Common myeloid progenitor, CD34-positive (primary cell): ENCODE measurements at regions not wholly inside any gene's neighbourhood (a gene's known extent, or its start where the extent isn't known, plus 50 kb on each side); places are given as distances from the start of the nearest gene placed in this dataset.
A peak's percentile ranks its signal among the peaks of the same experiment; 100 is the strongest.

Experiments
- CTCF ChIA-PET: fragments of 350-600 bp; sonication (Branson Sonifier 250); formaldehyde crosslinking; loops from one replicate; lab custom pipeline; 2021; ENCODE audit warnings: antibody characterized with exemption; lab: Charles Lee
- POLR2A ChIA-PET: fragments of 350-600 bp; sonication (Branson Sonifier 250); formaldehyde crosslinking; loops from one replicate; lab custom pipeline; 2021; ENCODE audit warnings: antibody characterized with exemption; lab: Charles Lee
- DNase-seq, 3 donors: peaks; one replicate each; pipeline versions ENCODE4 v3.0.0 to v3.0.0-alpha.2; 2013
- H3K27ac ChIP-seq, 2 experiments: 1 replicate in 1 of 2; 2 replicates in 1 of 2; pipeline ENCODE4 v1.7.0; 2013; ENCODE audit warnings: inconsistent platforms in 2 of 2, low read length in 2 of 2, mild to moderate bottlenecking in 2 of 2, low read depth in 1 of 2, moderate library complexity in 1 of 2; ENCODE audit not compliant: severe bottlenecking in 2 of 2, insufficient read depth in 1 of 2, poor library complexity in 1 of 2
- H3K27me3 ChIP-seq, 5 experiments: replicated peaks in 2 of 5; 1 replicate in 3 of 5; 2 replicates in 2 of 5; pipeline versions ENCODE4 v1.6.1 to v1.7.0; 2013; ENCODE audit warnings: low read length in 4 of 5, mild to moderate bottlenecking in 2 of 5, moderate library complexity in 2 of 5, inconsistent platforms in 1 of 5; ENCODE audit not compliant: insufficient read depth in 5 of 5, control insufficient read depth in 4 of 5
- H3K36me3 ChIP-seq, 4 experiments: 1 replicate in 2 of 4; 2 replicates in 2 of 4; pipeline versions ENCODE4 v1.6.1 to v1.7.0; 2013; ENCODE audit warnings: low read length in 3 of 4, control low read depth in 1 of 4, mild to moderate bottlenecking in 1 of 4; ENCODE audit not compliant: control insufficient read depth in 4 of 4, insufficient read depth in 4 of 4
- H3K4me1 ChIP-seq, 4 experiments: 1 replicate in 3 of 4; 2 replicates in 1 of 4; pipeline versions ENCODE4 v1.6.1 to v1.7.1; 2013; ENCODE audit warnings: low read length in 3 of 4, mild to moderate bottlenecking in 3 of 4, control low read depth in 1 of 4, inconsistent platforms in 1 of 4, moderate library complexity in 1 of 4; ENCODE audit not compliant: control insufficient read depth in 4 of 4, insufficient read depth in 4 of 4; ENCODE audit errors: control extremely low read depth in 1 of 4
- H3K4me3 ChIP-seq, 7 experiments: 1 replicate in 4 of 7; 2 replicates in 3 of 7; pipeline versions ENCODE4 v1.5.1 to v1.7.0; 2013; ENCODE audit warnings: mild to moderate bottlenecking in 7 of 7, low read length in 6 of 7, moderate library complexity in 6 of 7, inconsistent platforms in 2 of 7, low read depth in 2 of 7, control low read depth in 1 of 7; ENCODE audit not compliant: insufficient read depth in 4 of 7, control insufficient read depth in 1 of 7; ENCODE audit errors: extremely low read depth in 1 of 7
- H3K9me3 ChIP-seq, 5 experiments: 1 replicate in 4 of 5; 2 replicates in 1 of 5; pipeline versions ENCODE4 v1.6.1 to v1.7.1; 2013; ENCODE audit warnings: low read length in 4 of 5, mild to moderate bottlenecking in 2 of 5, inconsistent platforms in 1 of 5, low read depth in 1 of 5, moderate library complexity in 1 of 5; ENCODE audit not compliant: control insufficient read depth in 4 of 5, insufficient read depth in 2 of 5; ENCODE audit errors: control extremely low read depth in 1 of 5
- WGBS: methylation state at CpG from one replicate; pipeline ENCODE4 v1.1.5; 2013; ENCODE audit not compliant: insufficient coverage; 5-methylcytosine and 5-hydroxymethylcytosine counted together

DNA sequence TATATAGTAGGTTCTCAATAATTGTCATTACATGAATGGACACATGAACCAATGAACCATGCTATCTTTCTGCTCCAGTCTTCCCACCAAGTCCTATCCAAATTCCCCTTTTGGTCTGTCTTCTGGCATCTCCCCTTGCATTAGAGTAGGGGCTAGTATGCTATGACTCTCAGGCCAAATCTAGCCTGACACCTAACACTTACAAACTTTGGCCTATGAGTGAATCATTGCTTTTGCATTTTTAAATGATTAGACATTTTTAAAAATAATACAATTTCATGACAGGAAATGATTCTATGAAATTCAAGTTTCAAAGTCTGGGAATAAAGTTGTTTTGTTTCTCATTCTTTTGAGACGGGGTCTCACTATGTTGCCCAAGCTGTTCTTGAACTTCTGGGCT is 102.5 kb upstream of the MAF start:
- Histone ChIP-seq H3K27ac (no peak overlapping the region), H3K36me3 (no peaks in the 10 kb centered on the region), H3K9me3 (peaks cover 0 to 7% (median 0%) of the 10 kb centered on the region in 5 experiments), H3K27me3 (no peaks in the 10 kb centered on the region), H3K4me3 (no peak overlapping the region), H3K4me1 (peaks cover 0 to 5% (median 2%) of the 10 kb centered on the region in 4 experiments)
- 92% methylated on average over 1 of the region's 1 CpG for WGBS
- ChIA-PET POLR2A (no interaction called here), CTCF (interaction anchor here (0.7 to 1.6 kb wide), 2 partner anchors 13 to 36 kb away, joined by 3 to 4 read pairs; no protein-coding TSS in a partner anchor)
- no peak for DNase-seq

DNA sequence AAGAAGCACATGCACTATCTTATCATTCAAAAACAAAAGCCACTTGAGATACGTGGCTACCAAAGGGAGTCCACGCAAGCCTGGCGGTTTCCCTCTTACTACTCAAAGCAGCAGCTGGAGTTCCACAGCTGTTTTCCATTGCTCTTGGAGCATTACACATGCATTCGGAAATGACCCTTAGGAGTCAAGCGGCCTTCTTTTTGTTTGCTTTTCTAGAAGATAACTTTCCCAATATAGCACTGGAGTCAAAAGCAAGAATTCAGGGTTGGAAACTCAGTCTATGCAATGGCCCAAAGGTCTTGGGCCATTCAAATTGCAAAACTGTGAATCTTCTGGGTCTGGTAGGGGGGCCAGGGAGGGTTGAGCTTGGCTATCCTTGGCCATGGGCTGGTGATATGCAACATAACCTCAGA is 97.8 kb upstream of the MAF start:
- Histone ChIP-seq H3K36me3 (no peaks in the 10 kb centered on the region), H3K9me3 (peaks cover 0 to 11% (median 4%) of the 10 kb centered on the region in 5 experiments), H3K27ac (no peak overlapping the region), H3K4me1 (peaks cover 0 to 6% (median 4%) of the 10 kb centered on the region in 4 experiments), H3K4me3 (no peak overlapping the region), H3K27me3 (no peaks in the 10 kb centered on the region)
- ChIA-PET POLR2A (no interaction called here), CTCF (no interaction called here)
- DNase-seq: peak in 1 of 3 donors; percentile 37
- WGBS: 95% methylated on average over 5 of the region's 5 CpGs

DNA sequence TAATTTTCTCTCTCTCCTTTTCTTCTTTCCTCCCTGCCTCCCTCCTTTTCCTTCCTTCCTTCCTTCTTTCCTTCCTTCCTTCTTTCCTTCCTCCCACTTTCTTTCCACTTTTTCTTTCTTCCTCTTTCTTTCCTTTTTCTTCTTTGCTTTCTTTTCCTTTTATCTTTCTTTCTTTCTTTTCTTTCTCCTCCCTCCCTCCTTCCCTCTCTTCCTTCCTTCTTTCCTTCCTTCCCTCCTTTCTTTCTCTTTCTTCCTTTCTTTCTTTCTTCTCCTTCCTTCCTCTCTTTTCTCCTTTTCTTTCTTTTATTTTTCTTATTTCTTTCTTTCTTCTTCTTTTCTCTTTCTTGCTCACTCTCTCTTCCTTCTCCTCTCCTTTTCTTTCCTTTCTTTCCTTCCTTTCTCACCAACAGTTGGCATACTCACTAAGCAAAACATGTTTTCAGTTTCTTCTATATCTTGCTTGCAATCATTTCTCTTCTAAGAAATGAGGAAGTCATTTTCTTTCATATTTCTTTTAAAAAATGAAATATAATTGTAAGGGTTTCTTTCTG is 97.1 kb upstream of the MAF start:
- no peaks in the 10 kb centered on the region for H3K36me3 ChIP-seq
- ChIA-PET POLR2A (no interaction called here), CTCF (no interaction called here)
- peak in 2 of 3 donors; percentile 7 to 22 for DNase-seq
- no peak overlapping the region for H3K4me3 ChIP-seq
- H3K27ac ChIP-seq: no peak overlapping the region
- peaks cover 0 to 6% (median 4%) of the 10 kb centered on the region in 4 experiments for H3K4me1 ChIP-seq
- H3K27me3 ChIP-seq: no peaks in the 10 kb centered on the region
- H3K9me3 ChIP-seq: peaks cover 0 to 13% (median 5%) of the 10 kb centered on the region in 5 experiments

DNA sequence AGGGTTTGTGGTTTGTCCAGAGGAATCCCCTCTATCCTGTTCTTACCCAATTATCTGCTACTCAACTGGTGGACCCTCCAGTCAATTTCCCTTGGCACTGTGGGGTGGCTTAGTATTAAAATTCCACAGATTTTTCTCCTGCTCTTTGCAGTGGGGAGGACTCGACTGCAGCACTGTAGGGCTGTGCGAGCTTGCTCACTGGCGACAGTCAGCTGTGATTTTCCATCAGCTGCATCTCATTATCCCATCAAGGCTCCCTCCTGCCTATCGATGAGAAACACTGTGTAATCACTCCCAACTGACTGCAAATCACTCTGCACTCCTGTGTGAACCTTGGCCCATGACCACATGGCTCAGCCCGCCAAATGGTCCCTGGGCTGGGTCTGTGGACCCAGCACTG is 90.5 kb upstream of the MAF start:
- Histone ChIP-seq H3K4me3 (no peak overlapping the region), H3K27ac (no peak overlapping the region), H3K9me3 (peaks cover 0 to 7% (median 2%) of the 10 kb centered on the region in 5 experiments), H3K36me3 (no peaks in the 10 kb centered on the region), H3K4me1 (peaks cover 0 to 4% (median 0%) of the 10 kb centered on the region in 4 experiments), H3K27me3 (no peaks in the 10 kb centered on the region)
- 94% methylated on average over 5 of the region's 5 CpGs for WGBS
- no peak for DNase-seq
- ChIA-PET CTCF (interaction anchor here (0.9 kb wide), 1 partner anchor 40 kb away, joined by 3 read pairs; no protein-coding TSS in a partner anchor), POLR2A (no interaction called here)

DNA sequence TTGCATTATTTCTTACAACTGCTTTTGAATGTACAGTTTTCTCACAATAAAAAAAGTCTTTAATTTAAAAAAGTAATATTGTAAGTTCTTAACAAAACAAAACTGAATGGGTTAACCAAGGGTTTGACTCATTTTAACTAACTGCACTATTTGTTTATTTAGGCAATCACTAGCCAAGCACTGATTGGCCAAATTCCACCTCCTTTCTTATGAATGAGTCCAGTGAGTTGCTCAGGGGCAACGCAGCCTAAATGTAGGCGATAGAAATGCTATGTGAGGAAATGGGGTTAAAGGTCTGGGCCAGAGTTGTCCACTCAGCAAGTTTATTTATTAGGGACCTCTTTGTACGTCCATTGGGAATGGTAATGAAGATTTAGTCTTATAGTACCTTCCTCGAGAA is 89.6 kb upstream of the MAF start:
- 97% methylated on average over 4 of the region's 4 CpGs for WGBS
- Histone ChIP-seq H3K9me3 (peaks cover 0 to 7% (median 3%) of the 10 kb centered on the region in 5 experiments), H3K4me3 (no peak overlapping the region), H3K27ac (no peak overlapping the region), H3K27me3 (no peaks in the 10 kb centered on the region), H3K4me1 (peaks cover 0 to 3% (median 0%) of the 10 kb centered on the region in 4 experiments), H3K36me3 (no peaks in the 10 kb centered on the region)
- ChIA-PET POLR2A (no interaction called here), CTCF (interaction anchor here (0.9 kb wide), 1 partner anchor 39 kb away, joined by 3 read pairs; no protein-coding TSS in a partner anchor)
- DNase-seq: no peak

DNA sequence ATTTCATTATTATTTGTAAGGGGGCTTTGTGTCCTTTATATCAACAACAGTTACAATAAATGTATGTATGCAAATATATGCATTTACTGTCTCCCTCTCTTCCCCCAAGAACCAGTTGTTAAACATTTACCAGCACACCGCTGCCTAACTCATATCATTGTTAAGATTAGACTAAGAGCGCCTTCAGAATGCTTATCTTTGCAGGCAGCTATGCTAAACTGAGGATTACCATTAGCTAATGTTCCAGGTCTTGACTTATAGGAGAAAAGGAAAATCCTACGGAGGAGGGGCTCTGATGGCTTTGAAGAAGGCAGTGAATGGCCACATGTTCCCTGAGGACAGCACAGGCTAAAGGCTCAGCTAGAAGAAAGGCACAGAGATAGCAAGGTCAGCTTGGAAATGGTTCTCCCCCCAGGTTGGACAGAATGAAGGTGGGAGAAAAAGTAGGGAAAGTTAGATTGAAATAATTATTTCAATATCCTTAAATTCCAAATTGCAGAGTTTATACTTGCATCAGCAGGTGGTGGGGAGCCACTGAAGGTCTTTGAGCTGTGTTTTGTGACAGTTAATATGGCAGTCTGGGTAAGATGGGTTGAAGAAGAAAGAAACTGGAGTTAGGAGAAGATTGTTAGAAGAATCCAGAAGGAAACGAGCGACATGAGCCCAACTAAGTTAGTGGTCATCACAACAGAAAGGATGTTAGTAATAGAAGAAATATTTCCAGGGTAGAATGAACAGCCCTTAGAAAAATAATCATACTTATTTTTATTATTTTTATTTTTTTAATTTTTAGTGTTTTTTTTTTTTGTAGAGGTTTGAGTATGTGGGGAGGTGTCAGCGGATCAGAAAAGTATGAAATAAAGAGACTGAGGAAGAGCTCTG is 87.0 kb upstream of the MAF start:
- Histone ChIP-seq H3K4me3 (no peak overlapping the region), H3K27ac (no peak overlapping the region), H3K27me3 (no peaks in the 10 kb centered on the region), H3K4me1 (no peaks in the 10 kb centered on the region), H3K36me3 (no peaks in the 10 kb centered on the region), H3K9me3 (peaks cover 0 to 3% (median 0%) of the 10 kb centered on the region in 5 experiments)
- WGBS: 100% methylated on average over 2 of the region's 6 CpGs
- no peak for DNase-seq
- ChIA-PET POLR2A (no interaction called here), CTCF (no interaction called here)

DNA sequence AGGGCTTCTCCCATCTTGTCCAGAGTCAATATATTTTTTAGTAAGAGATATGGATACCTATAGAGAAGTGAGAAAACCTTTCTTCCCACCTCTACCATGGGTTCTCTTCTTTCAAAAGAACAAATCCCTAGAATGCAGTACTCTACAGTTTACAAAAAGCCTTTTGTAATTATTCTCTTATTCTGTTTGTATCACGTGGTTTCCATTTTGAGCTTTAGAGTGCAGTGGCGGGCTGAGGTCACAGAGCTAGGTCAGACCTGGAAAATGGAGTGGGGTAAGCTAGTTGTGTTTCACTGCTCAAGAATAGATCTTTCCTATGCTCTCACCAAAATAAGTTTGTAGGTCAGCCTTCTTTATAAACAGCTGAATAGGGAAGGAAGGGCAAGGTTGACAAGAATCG is 85.3 kb upstream of the MAF start:
- Histone ChIP-seq H3K36me3 (no peaks in the 10 kb centered on the region), H3K4me3 (no peak overlapping the region), H3K4me1 (no peaks in the 10 kb centered on the region), H3K27me3 (no peaks in the 10 kb centered on the region), H3K9me3 (peaks cover 0 to 3% (median 0%) of the 10 kb centered on the region in 5 experiments), H3K27ac (no peak overlapping the region)
- ChIA-PET POLR2A (no interaction called here), CTCF (no interaction called here)
- 100% methylated on average over 1 of the region's 3 CpGs for WGBS
- no peak for DNase-seq
